ENCODE measurements at regions not wholly inside any gene's neighbourhood (a gene's known extent, or its start where the extent isn't known, plus 50 kb on each side); places are given as distances from the start of the nearest gene placed in this dataset.

DNA sequence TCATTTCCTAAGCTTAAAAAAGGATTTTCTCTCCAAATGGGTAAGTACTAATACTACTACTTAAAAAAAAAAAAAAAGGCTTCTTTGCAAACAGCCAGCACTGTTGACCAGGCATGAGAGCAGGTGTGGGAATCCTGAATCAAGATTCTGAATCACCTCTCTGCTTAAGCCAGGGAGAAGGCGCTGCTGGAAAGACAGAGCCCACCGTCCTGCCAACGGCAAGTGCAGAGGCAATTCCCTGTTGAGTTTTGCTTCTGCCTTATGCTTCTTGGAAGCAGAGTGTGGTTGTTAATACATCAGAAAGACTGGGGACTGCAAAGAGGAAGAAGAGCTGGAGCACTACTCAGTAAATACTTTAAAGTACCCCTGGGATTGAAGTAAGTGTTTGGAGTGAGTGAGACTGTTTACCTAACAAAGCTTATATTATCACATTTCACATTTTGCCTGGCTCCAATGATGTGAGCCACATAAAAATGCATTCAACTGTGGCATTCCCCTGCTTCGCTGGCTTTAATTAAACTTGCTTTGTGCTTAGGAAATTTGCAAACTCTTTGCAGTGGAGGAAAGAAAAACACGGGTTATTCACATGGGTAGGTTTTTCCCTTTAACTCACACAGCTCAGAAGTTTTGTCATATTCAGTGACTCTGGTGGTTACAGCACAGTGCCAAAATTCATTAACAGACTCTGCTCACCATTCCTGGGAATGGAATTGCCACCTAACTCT, 86.0 kb upstream of the KIF2B start:
- TF ChIP-seq, protein P1, sequence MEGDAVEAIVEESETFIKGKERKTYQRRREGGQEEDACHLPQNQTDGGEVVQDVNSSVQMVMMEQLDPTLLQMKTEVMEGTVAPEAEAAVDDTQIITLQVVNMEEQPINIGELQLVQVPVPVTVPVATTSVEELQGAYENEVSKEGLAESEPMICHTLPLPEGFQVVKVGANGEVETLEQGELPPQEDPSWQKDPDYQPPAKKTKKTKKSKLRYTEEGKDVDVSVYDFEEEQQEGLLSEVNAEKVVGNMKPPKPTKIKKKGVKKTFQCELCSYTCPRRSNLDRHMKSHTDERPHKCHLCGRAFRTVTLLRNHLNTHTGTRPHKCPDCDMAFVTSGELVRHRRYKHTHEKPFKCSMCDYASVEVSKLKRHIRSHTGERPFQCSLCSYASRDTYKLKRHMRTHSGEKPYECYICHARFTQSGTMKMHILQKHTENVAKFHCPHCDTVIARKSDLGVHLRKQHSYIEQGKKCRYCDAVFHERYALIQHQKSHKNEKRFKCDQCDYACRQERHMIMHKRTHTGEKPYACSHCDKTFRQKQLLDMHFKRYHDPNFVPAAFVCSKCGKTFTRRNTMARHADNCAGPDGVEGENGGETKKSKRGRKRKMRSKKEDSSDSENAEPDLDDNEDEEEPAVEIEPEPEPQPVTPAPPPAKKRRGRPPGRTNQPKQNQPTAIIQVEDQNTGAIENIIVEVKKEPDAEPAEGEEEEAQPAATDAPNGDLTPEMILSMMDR (IDR thresholded peaks at IDR 0.05; ENCODE audit: low read depth, low read length, poor library complexity, severe bottlenecking) = no peak
- no peak for TF ChIP-seq EZH2phosphoT487 (IDR thresholded peaks at IDR 0.05; ENCODE audit: borderline replicate concordance, low read length)
